ENCODE measurements at regions not wholly inside any gene's neighbourhood (a gene's known extent, or its start where the extent isn't known, plus 50 kb on each side); places are given as distances from the start of the nearest gene placed in this dataset.

DNA sequence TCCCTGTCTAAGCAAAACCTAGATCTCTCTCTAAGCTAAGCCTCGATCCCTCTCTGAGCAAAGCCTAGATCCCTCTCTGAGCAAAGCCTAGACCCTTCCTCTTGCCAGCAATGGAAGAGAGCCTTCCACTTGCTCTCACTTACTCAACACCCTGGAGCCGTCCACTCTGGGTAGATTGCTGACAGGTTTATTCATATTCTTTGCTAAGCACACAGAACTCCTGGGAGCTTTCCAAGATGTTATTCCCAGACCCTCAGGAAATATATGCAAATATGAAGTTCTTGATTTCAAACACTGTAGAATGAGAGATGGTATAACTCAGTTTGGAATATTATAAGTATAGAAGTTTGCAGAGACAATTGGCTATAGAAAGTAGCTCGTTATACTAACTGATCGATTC, 503.8 kb upstream of the CELF2 start:
- H3K4me3 ChIP-seq (ENCODE audit: low read length): no peak overlapping the region
- H3K9me3 ChIP-seq (ENCODE audit: low read length): peaks cover 2% of the 10 kb centered on the region

GRCh38 chr10:10514797-10515196, 502.9 kb upstream of the CELF2 start:
- no peaks in the 10 kb centered on the region for H3K9me3 ChIP-seq (ENCODE audit: low read length)
- no peak overlapping the region for H3K4me3 ChIP-seq (ENCODE audit: low read length)
- no peaks in the 10 kb centered on the region for H3K4me1 ChIP-seq (ENCODE audit: insufficient read depth, low read length)
- H3K36me3 ChIP-seq (ENCODE audit: insufficient read depth, low read length): no peaks in the 10 kb centered on the region
- no peaks in the 10 kb centered on the region for H3K27me3 ChIP-seq (ENCODE audit: insufficient read depth, low read length)
- no peak overlapping the region for H2AFZ ChIP-seq (ENCODE audit: low read depth, low read length)

More for the DNA sequence above, 503.8 kb upstream of the CELF2 start:
- no peak overlapping the region for H2AFZ ChIP-seq (ENCODE audit: low read depth, low read length)
- H3K4me1 ChIP-seq (ENCODE audit: insufficient read depth, low read length): no peaks in the 10 kb centered on the region
- H3K36me3 ChIP-seq (ENCODE audit: insufficient read depth, low read length): no peaks in the 10 kb centered on the region
- H3K27me3 ChIP-seq (ENCODE audit: insufficient read depth, low read length): no peaks in the 10 kb centered on the region

GRCh38 chr10:10515479-10516204, 502.0 kb upstream of the CELF2 start:
- Histone ChIP-seq H3K36me3 (ENCODE audit: insufficient read depth, low read length) (no peaks in the 10 kb centered on the region), H3K4me1 (ENCODE audit: insufficient read depth, low read length) (peaks cover 4% of the 10 kb centered on the region), H3K9me3 (ENCODE audit: low read length) (no peaks in the 10 kb centered on the region), H3K4me3 (ENCODE audit: low read length) (no peak overlapping the region), H2AFZ (ENCODE audit: low read depth, low read length) (no peak overlapping the region), H3K27me3 (ENCODE audit: insufficient read depth, low read length) (no peaks in the 10 kb centered on the region)

GRCh38 chr10:10516346-10517130, 501.1 kb upstream of the CELF2 start:
- no peaks in the 10 kb centered on the region for H3K36me3 ChIP-seq (ENCODE audit: insufficient read depth, low read length)
- H3K27me3 ChIP-seq (ENCODE audit: insufficient read depth, low read length): no peaks in the 10 kb centered on the region
- no peak overlapping the region for H2AFZ ChIP-seq (ENCODE audit: low read depth, low read length)
- H3K4me1 ChIP-seq (ENCODE audit: insufficient read depth, low read length): peaks cover 7% of the 10 kb centered on the region
- no peaks in the 10 kb centered on the region for H3K9me3 ChIP-seq (ENCODE audit: low read length)
- no peak overlapping the region for H3K4me3 ChIP-seq (ENCODE audit: low read length)

DNA sequence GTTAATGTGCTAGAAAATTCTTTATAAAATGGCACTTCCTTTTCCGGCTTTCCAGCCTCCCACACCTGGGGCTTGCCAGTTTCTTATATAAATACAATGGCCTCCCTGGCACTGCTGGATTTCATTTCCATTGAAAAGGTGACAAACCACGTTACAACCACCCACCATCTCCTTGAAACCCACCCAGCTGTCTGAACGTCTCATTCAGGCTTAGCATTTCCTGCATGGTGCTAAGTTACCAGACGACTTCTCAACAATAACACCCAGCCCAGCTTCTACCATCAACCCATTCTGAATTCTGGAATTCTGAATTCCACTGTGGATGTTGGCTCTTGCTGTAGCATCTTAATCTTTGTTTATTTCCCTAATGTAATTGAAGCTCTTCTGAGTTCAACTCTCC, 499.8 kb upstream of the CELF2 start:
- Histone ChIP-seq H3K4me3 (ENCODE audit: low read length) (no peak overlapping the region), H3K4me1 (ENCODE audit: insufficient read depth, low read length) (peaks cover 7% of the 10 kb centered on the region), H3K36me3 (ENCODE audit: insufficient read depth, low read length) (no peaks in the 10 kb centered on the region), H3K9me3 (ENCODE audit: low read length) (no peaks in the 10 kb centered on the region), H2AFZ (ENCODE audit: low read depth, low read length) (no peak overlapping the region), H3K27me3 (ENCODE audit: insufficient read depth, low read length) (no peaks in the 10 kb centered on the region)

GRCh38 chr10:10519674-10520073, 498.0 kb upstream of the CELF2 start:
- Histone ChIP-seq H3K9me3 (ENCODE audit: low read length) (no peaks in the 10 kb centered on the region), H3K4me1 (ENCODE audit: insufficient read depth, low read length) (peaks cover 7% of the 10 kb centered on the region), H3K4me3 (ENCODE audit: low read length) (no peak overlapping the region), H3K27me3 (ENCODE audit: insufficient read depth, low read length) (no peaks in the 10 kb centered on the region), H2AFZ (ENCODE audit: low read depth, low read length) (no peak overlapping the region), H3K36me3 (ENCODE audit: insufficient read depth, low read length) (no peaks in the 10 kb centered on the region)

- no peaks in the 10 kb centered on the region for H3K36me3 ChIP-seq (ENCODE audit: insufficient read depth, low read length)
- H3K4me1 ChIP-seq (ENCODE audit: insufficient read depth, low read length): peaks cover 7% of the 10 kb centered on the region
- H3K27me3 ChIP-seq (ENCODE audit: insufficient read depth, low read length): no peaks in the 10 kb centered on the region
- H3K9me3 ChIP-seq (ENCODE audit: low read length): no peaks in the 10 kb centered on the region
- no peak overlapping the region for H2AFZ ChIP-seq (ENCODE audit: low read depth, low read length)
- no peak overlapping the region for H3K4me3 ChIP-seq (ENCODE audit: low read length)
These were observed 496.9 kb upstream of the CELF2 start for GRCh38 chr10:10520491-10521385.

DNA sequence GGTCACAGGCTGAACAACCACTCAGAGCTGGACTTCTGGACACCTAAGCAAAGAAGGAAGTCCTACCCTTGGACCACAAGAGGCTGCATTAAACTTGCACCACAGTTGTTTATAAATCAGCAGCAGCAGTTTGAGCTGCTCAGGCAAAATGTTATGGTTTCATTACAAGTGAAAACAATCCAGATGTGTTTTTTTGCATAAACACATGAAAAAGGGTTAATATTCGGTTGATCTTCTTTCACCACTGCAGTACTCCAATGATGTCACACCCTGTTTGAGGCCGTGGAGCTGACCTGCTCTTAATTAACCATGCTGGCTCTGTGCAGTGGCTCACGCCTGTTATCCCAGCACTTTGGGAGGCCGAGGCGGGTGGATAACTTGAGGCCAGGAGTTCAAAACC, 490.8 kb upstream of the CELF2 start:
- Histone ChIP-seq H3K36me3 (ENCODE audit: insufficient read depth, low read length) (no peaks in the 10 kb centered on the region), H3K4me1 (ENCODE audit: insufficient read depth, low read length) (no peaks in the 10 kb centered on the region), H3K27me3 (ENCODE audit: insufficient read depth, low read length) (no peaks in the 10 kb centered on the region), H3K4me3 (ENCODE audit: low read length) (no peak overlapping the region), H3K9me3 (ENCODE audit: low read length) (peaks cover 1% of the 10 kb centered on the region), H2AFZ (ENCODE audit: low read depth, low read length) (no peak overlapping the region)

DNA sequence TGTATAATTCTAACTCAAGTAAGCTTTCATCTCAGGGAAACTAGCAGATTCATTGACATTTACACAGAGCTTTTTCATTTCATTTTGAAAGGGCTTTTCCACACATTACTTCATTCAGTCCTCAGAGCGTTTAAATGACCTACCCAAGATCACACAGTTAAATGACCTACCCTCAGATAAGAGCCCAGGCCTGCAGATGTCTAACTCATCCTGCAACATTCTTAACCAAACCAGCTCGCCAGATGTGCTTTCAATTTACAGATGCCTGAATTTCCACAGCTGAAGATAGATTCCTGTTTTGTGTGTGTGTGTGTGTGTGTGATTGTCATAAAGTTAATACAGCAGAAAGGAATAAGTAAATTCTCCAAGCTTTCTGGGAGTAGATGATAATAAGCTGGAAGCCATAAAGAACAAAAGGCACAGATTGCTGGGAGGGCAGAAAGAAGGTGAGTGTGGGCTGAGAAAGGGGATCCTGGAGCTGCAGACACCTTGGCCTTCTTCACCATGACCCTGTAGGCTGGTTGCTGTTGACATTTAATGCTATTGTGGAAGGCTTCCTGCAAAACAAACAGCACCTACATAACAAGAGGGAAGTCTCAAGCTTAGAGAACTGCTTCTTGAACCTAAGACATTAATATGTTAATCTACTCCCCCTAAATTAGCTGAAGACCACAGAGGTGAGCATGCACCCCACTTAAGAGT, 489.7 kb upstream of the CELF2 start:
- H3K4me1 ChIP-seq (ENCODE audit: insufficient read depth, low read length): peaks cover 1% of the 10 kb centered on the region
- no peak overlapping the region for H2AFZ ChIP-seq (ENCODE audit: low read depth, low read length)
- H3K9me3 ChIP-seq (ENCODE audit: low read length): peaks cover 1% of the 10 kb centered on the region
- no peaks in the 10 kb centered on the region for H3K27me3 ChIP-seq (ENCODE audit: insufficient read depth, low read length)
- no peaks in the 10 kb centered on the region for H3K36me3 ChIP-seq (ENCODE audit: insufficient read depth, low read length)
- no peak overlapping the region for H3K4me3 ChIP-seq (ENCODE audit: low read length)

DNA sequence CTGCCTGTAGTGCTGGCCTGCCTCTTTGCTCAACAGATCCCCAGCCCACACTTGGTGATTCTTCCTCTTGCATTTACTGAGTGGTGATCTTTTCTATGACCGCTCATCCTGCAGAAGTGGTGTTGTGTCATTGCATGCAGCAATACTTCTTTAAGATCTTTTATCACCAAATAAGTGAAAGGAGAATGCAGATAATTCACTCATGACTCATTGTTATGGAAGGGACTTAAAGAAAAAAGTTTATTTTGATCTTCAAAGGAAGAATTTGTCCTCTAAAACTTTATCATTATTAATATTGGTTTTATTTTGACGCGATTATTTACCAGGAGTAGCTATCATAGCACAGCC, 489.1 kb upstream of the CELF2 start:
- no peak overlapping the region for H2AFZ ChIP-seq (ENCODE audit: low read depth, low read length)
- no peaks in the 10 kb centered on the region for H3K36me3 ChIP-seq (ENCODE audit: insufficient read depth, low read length)
- H3K4me3 ChIP-seq (ENCODE audit: low read length): no peak overlapping the region
- peaks cover 6% of the 10 kb centered on the region for H3K4me1 ChIP-seq (ENCODE audit: insufficient read depth, low read length)
- H3K9me3 ChIP-seq (ENCODE audit: low read length): peaks cover 1% of the 10 kb centered on the region
- no peaks in the 10 kb centered on the region for H3K27me3 ChIP-seq (ENCODE audit: insufficient read depth, low read length)

DNA sequence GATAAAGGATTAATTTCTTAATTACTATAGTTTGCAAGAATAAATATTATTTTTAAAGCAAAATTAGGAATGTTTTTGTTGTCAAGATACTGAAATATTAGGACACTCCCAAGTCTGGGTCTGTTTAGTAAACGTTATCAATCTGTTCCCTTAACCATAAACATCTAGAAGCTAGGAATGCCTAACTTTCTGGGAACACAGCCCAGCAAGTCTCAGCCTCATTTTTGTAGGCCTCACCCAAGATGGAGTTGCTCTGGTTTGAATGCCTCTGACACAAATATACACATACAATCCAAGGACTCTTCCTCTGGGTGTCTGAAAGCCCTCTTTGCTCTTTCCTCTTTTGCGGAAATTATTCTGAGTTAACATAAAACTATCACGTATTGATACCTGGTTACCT, 487.4 kb upstream of the CELF2 start:
- Histone ChIP-seq H3K27me3 (ENCODE audit: insufficient read depth, low read length) (no peaks in the 10 kb centered on the region), H2AFZ (ENCODE audit: low read depth, low read length) (no peak overlapping the region), H3K4me3 (ENCODE audit: low read length) (no peak overlapping the region), H3K36me3 (ENCODE audit: insufficient read depth, low read length) (no peaks in the 10 kb centered on the region), H3K9me3 (ENCODE audit: low read length) (peaks cover 1% of the 10 kb centered on the region), H3K4me1 (ENCODE audit: insufficient read depth, low read length) (peaks cover 11% of the 10 kb centered on the region)

DNA sequence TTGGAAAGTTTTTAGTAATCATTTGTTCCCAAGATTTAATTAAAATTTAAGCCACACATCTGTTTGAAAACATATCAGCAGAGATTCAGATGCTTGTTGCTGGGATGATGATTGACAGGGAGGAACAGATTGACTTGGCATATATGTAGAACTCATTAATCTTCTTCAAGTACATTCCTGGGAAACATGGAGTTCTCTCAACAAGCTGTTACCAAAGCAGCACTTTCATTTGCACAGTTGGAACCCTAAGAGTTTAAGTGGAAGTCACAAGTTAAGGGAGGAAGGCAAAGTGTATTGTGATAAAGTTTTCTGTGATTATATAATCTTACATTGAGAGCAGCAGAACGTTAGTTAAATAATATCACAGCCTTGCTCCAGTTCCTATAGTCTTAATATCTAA, 485.4 kb upstream of the CELF2 start:
- H3K27me3 ChIP-seq (ENCODE audit: insufficient read depth, low read length): no peaks in the 10 kb centered on the region

More for the DNA sequence above, 485.4 kb upstream of the CELF2 start:
- no peak overlapping the region for H2AFZ ChIP-seq (ENCODE audit: low read depth, low read length)
- no peaks in the 10 kb centered on the region for H3K36me3 ChIP-seq (ENCODE audit: insufficient read depth, low read length)
- H3K9me3 ChIP-seq (ENCODE audit: low read length): peaks cover 1% of the 10 kb centered on the region
- H3K4me1 ChIP-seq (ENCODE audit: insufficient read depth, low read length): peaks cover 11% of the 10 kb centered on the region
- no peak overlapping the region for H3K4me3 ChIP-seq (ENCODE audit: low read length)

Data from neuron (in vitro differentiated cells).